ENCODE measurements at regions not wholly inside any gene's neighbourhood (a gene's known extent, or its start where the extent isn't known, plus 50 kb on each side); places are given as distances from the start of the nearest gene placed in this dataset.
A peak's percentile ranks its signal among the peaks of the same experiment; 100 is the strongest.

DNA sequence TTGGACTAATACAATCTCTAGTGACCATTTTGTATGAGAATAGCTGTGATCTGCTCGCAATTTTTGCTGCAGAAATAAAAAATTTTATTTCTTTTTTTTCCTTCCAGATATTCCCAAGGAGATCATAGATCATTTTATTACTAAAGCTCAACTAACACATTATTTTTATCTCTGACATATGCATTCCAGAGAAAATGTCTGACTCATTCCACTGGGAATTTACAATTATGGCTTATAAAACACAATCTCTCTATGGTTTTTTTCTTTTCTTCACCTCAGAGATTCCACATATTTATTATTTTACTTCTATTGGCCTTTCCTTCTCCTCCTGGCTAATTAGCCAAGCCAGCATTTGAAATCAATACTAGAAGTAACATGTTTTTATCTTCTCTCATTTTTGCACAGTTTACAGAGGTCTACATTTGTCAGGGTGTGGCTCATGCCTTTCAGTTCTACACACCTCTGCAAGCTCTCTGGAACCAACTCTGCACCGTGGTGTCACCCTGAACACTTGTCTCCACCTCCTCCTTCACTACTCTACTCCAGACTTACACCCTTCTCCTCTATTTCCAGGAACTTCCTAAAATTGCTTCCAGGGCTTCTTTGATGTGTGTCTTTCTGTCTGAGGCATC lies 59.8 kb upstream of the GPM6A start:
- no peak for DNase-seq

DNA sequence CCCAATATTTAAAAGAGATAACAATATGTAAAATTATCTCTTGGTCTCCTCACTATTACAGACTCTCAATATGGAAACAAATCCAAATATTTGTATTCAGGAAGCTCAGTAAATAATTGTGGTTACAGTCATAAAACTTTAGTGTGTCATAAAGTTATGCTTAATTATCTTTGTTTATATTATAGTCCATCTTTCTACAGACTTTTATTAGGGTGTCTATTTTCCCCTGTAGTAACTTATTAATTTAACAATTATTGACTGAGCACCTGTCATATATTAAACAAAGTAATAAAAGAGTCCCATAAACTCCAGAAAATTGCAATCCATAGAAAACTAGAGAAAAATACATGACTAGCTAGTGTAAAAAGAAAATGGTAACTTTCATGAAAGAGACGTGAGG lies 61.6 kb upstream of the GPM6A start:
- no peak for DNase-seq

DNA sequence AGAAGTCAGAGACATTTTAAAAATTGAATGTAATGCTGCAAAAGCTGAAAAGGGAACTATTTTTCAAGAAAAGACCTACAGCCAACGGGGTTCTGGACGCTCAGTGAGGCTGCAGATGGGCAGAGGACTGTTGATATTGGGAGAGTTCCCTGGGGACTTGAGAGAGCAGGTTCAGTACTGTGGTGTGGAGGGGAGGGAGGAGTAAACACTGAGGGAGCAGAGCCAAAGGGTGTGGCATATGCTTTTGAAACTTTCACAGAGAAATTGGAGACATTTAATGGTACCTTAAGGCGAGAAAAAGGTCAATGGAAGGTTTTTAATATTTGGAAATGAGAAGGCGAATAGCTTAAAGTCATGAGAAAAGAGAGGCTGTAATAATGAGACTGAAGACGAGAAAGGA lies 62.2 kb upstream of the GPM6A start:
- peak; percentile 1 for DNase-seq

DNA sequence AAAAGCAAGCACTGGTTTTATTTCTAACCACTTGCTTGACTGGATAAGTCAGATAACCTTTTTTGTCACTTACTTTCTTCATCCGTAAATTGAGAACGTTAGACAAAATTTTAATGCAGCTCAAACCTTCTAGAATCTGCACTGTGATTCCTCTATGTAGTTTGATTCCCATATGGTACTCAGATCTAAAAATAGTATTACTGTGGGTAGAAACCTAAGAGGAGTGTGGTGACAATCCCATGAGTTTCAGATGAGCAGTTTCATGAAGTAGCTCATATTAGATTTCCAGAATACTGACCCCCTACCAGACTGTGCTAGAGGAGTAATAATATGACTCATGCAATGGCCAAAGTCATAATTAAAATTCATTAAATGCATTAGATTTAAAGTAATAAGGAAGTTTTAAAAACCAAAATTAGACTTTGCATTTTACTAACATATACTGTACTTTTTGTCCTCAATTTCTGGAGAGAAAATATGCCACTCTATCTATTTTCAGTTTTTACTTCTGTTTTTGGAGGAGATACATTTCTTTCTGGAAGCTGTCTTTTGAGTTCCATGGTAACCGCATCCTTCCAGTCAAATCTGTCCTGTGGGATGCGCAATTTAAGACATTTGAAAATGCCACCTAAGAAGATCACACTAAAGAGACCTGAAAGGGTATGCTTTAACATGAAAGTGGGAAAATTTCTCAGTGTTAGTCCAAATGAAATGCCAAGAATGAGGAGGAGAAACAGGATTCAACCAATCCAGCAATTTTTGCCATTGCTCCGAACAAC lies 64.1 kb upstream of the GPM6A start:
- no peak for DNase-seq

DNA sequence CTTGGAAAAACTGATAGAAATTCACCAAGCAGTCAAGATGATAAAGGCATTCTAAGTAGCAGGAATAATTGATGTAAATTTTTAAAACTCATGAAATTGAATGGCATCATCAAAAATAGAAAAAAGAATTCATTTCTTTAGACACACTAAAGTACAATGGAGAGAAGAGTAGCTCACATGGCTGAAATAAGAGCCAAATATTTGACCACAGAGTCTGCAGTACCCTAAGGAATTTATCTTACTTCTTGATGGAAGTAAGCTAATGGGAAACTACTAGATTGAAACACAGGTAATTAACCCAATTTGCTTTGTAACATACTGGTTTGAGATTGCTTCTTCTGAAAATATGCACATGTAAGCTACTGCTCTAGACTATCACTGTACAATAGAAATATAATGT lies 70.8 kb upstream of the GPM6A start:
- no peak for DNase-seq

DNA sequence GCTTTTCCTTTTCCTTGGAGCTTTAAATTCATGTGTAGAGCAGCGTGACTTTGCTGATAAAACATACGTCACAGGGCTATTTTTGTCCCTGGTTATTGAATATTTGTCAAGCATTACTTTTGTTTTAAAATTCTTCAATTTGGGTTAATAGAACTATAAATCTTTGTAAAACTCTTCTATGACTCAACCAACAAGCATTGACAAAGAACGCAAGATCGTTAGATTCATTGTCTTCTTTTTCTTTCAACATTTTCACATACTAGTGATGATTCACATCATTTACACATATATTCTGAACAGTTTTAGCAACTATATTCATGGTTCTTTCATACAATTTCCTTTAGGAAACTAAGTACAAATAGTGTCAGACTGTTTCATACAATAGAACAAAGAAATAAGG lies 72.0 kb upstream of the GPM6A start:
- DNase-seq: no peak

DNA sequence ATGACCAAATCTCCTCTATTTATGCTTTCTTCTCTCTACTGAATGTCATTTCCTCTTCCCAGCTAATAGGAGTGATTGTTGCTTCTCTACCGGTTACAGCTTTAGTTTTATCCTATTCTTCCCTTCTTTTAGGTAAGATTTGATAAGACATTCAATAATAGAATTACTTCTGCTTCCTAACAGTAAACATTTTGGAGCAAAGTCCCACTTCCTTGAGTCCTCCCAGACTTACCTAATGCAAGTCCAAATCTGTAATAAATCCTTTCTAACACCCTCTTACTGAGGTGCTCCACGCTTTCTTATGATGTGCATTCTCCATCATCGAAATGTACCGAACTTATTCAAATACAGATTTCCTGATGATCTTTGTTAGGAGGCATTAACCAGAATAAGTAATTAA lies 79.2 kb upstream of the GPM6A start:
- no peak for DNase-seq

DNA sequence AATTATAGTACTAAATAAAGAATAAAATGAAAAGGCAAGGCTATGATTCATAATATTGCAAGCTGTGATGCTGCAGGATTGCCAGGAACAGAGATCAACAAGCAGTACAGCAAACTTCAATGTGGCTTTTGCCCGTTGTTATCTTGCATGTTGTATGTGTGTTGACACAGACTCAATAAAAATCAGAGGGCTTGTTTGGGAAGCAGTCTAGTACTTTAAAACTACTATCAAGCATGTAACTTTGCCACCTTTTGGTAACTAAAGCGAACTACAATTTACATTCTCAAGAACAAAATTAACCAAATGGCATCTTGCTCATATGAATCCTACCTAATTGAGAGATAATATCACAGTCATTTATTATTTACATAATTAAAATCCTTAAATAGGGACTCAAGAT lies 79.8 kb upstream of the GPM6A start:
- no peak for DNase-seq

DNA sequence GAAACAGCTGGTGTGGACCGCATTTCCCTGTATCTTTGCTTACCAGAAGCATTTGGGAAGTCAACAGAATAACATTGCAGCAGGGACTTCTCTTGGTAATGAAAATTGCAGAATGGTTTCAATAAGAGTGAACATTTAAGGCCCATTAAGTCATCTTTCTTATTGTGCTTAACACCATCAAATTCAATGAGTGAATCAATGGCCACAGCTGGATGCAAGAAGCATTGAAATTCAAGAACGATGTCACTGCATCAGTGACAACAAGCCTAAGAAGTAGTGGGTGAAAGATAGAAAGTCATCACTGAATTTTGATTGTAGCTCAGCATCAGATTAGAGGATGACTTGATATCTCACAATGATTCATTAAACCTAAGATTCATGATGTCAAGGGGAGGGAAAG lies 93.9 kb upstream of the GPM6A start:
- DNase-seq: no peak

DNA sequence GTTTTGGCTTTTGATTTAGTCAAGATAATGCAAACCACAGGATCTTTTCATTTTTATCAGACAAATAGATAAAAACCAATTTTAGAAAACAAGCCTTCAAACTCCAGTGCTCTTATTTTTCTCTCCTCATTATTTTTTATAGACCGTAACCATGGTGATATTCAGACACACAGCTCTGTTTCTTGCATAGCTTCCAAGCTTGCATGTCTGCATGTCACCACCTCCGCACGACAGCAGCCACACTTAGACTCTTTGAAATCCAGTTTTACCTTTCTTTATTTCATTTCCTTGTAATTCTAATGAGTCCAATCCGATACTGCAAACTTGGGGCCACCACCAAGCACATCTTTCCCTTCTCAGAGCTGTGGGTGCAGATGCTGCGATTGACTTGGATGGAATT lies 94.3 kb upstream of the GPM6A start:
- DNase-seq: no peak

DNA sequence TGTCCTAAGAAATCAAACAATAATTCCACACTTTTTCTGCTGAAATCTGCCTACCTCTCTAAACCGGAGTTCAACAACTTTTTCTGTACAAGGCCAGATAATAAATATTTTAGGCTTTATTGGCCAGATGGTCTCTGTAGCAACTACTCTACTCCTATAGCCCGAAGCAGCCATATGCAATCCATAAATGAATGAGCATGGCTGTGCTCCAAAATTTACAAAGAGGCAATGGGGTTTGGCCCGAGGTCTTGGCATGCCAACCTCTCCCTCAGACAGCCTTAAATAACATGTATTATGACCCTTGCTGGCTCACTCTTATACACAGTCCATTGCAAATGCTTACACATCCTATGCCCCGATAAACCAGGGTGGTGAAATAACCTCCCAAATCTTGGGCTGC lies 98.6 kb upstream of the GPM6A start:
- no peak for DNase-seq

DNA sequence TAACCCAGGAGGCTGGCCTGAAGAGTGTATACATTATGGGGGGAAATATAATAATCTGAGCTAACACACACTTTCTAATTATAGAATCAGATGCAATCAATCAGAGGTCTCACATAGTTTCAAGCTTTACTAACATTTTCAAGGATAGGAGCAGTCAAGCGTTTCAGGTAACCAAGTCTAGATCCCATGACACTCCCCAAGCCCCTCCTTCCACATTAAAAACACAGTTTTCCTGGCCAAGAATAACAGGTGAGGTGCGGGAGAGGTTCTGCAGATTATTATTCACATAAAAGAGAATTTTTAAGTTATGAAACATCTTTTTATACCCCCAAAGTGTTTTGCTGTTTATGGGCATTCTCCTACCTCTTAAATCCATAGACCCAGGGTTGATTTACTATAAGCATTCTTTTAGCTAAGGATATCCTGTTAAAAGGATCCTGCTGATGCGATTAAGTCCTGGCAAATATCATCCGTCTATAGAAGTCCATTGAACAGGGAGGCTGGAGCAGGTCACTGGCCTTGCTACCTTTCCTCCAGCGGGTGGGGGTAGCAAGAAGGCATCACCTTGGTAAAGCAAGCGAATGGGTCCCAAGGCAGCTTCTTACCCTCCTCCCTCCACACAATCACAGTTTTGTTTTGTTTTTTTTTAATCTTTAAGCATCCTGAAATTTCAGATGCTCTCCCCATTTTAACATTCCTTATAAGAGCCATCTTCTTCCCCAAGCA lies 104.7 kb upstream of the GPM6A start:
- no peak for DNase-seq

DNA sequence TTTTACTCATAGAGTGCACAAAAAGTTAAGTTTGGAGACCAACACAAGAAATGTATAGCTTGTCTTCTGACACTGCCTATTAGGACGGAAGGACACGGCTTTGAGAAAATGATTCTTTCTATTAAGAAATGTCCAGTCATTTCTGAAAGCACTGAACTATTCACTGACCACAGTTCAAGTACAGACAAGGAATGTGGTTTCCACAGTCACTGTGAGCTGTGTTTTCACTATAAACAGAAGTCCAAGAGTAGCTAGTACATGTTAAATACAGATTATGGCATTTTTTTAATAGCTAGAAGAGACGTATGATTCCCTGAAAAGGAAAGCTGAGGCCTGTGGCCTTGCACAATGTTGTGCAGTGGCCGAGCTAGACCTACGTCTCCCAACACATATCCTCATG lies 115.1 kb upstream of the GPM6A start:
- no peak for DNase-seq

DNA sequence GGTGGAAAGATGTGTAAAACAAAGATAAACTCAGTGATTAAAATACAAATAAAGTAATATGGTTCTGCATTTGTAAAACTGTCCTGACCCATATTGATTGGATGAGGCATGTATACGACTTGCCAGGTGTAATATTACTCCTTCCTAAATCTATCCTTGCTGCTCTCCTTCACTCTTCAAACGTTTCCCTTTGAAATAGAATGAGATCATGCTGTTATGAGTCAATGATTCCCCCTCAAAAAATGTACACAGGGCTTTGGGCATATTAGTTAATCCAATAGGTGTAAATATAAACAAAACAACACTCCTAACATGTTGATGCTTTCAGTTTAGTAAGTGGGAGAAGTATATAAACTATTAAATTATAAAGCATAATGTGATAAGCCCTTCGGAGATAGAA lies 117.4 kb upstream of the GPM6A start:
- no peak for DNase-seq

DNA sequence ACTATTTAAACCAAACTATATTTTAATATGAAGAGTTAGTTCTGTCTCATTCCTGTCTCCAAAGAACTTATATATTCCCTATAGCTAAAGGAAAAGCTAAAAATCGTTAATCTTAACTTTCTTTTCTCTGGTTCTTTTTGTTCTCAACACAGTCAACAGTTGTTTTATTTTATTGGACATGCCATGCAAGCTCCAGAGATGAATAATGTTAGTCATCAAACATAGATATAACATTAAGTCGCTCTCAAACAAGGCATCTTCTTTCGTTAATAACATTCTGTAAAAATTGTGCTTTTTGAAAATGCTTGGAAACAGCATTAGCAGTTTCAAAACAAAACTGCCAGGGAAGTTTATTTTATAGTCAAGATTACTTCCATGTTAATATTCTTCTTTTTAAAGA lies 117.9 kb upstream of the GPM6A start:
- no peak for DNase-seq

DNA sequence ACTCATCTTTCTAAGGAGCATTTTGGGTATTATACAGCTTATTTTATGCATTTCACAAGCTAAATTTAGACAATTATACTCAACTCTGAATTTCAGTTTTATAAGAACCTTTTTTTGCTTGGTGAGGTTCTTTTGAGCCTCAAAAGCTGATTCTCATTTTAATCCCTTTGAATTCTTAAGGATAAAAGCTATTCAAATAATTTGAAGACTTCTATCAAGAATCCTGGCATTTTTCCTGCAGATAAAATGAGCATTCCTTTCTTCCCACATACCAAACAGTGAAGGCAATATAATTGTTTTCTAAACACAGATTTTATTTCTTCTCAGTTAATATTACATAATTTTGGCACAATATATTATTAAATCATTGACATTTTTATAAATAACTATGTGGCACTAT lies 118.4 kb upstream of the GPM6A start:
- no peak for DNase-seq

DNA sequence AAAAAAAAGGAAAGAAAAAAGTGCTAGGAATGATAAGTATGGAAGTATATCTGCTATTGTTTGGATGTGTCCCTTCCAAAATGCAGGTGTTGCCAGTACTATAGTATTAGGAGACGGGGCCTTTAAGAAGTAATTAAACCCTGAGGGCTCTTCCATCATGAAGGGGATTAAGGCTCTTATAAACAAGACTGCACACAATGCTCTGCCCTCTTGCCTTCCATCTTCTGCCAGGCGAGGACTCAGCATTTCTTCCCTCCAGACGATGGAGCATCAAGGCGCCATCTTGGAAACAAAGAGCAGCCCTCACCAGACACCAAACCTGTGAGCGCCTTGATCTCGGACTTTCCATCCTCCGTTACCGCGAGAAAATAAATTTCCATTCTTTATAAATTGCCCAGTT lies 120.1 kb upstream of the GPM6A start:
- no peak for DNase-seq

DNA sequence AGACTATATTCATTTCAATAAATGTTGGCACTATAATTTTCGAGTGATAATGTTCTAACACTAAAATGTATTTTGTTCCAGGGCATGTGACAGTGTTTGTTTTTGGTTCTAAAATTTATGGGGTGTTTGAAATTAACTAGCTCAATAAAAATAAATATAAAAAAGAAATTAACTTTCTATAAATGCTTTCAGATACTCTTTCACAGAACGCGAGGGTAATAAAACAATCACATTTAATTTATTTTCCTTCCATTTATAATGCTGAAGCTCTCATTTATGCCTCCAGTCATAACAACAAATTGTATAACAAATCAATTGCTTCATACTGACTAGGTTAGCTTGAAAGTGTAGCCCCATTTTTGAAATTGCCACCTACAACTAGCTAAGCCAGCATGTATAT lies 122.4 kb upstream of the GPM6A start:
- DNase-seq: no peak

DNA sequence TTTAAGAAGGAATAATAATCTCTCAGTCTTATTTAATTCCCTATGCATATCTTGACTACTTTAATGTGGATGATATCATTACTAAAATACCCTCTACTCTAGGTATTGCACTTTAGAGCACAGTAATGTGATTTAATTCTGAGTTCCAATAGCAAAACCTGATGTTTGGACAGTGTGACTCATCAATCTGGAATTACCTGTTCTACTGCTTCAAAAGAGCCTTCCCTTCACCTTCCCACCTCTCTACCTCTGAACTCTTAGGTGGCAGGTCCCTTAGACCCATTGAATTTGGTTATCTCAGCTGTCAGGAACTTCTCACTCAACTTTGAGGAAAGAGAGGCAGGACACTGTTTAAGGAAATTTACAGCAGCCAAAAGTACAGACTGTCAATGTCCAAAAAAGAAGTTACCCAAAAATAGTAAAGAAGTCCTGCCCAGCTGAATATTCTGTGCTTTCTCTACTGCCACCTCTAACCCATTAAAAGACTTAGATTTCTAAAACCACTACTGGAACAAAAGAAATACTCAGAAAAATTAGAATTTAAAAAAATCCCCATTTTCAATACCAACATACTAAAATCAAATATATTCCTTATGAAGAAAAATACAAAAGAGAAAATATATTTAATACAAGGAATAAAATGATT lies 123.1 kb upstream of the GPM6A start:
- no peak for DNase-seq

DNA sequence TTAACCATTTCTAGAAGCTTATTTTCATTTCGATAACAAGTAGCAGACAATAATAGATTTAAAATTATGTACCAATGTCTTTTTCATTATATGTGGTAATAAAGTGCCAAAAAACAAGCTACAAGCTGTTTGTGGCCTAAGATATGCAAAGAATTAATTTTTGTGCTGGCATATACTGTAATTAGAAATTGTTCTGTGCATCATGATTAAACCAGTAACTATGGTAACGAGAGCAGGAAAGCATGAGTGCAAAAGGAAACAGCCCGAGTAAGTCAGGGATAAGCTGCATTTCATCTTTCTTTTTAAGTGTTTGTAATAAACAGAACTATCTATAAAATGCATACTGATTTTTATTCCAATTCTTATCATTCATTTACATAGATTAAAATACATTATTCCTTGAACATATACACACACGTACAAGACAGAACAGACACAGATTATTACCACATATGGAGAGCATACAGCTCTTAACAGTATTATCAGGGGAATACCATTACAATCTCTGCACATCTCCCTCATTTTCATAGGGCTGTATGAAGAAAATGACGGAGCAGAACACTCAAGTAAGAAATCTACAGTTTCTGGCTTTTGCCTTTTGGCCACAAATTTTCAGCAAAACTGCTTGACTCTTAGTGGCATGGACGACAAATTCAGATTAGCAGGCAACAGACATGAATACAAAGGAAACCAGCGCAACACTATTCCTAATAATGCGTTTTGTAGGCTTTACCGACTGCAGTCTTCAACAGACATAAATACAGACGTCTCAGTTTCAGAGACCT lies 121.3 kb upstream of the WDR17 start:
- DNase-seq: no peak

DNA sequence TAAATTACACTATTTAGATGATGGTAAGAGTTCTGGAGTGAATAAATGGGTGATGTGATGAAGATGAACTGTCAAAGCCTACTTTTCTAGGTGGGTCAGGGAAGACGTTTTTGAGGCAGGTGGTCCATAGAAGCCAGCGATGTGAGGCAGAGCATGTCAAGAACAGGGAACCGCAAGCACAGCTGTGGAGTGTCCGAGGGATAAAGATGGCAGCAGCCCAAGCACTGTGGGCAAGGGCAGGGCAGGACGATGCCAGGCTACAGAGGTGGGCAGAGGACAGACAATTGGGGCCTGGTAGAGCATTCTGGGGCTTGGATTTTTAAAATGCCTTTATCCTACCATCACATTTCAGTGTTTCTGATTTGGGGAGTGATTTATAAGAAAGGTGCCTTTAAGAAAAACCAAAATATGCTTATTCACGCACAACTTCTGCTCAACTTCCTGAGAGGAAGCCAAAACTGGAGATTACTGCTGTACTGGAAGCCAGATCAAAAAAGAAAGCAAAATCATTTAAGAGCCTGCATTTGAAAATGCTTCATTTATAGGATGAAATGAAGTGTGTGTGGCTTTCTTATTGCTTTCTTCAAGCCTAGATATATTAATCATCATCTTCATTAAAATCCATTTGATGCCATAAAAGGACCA lies 119.0 kb upstream of the WDR17 start:
- no peak for DNase-seq

DNA sequence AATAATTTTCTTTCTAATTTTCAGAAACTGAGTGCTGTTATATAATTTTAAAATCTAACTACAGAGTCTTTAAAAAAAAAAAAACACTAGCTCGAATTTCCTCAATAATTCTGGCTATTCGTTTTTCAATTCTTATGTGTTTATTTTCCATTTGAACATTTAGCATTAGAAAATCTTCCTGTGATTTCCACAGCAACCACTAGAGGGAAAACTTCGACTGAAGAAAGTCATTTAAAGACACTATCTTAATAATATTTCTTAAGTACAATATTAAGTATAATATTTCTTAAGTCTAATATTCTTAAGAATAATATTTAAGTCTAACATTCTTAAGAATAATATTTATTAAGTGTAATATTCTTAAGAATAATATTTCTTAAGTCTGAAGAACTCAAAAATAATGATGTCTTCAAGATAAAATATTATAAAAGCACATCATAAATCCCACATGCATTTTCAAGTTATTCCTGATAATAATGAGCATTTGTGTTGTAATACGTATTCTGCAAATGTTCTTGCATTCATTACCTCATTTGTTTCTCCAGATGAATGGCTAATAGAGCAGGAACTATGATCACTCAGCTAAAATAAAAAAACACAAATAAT lies 118.4 kb upstream of the WDR17 start:
- DNase-seq: peak; percentile 4

All from NCI-H2171 treated with DMSO at 0.1 percent for 48 hours (cell line).